SJSA1 (cell line): ENCODE measurements at regions not wholly inside any gene's neighbourhood (a gene's known extent, or its start where the extent isn't known, plus 50 kb on each side); places are given as distances from the start of the nearest gene placed in this dataset.

Source experiments
- DNase-seq, 2 experiments: peaks; one replicate each; pipeline ENCODE4 v3.0.0-alpha.2; 2015 to 2020; ENCODE audit warnings: low spot score in 2 of 2, low read depth in 1 of 2
- H3K27ac ChIP-seq: fragments of 250-450 bp; sonication (Bioruptor Pico); 2 replicates; pipeline ENCODE4 v1.5.1; 2020; ENCODE audit warnings: mild to moderate bottlenecking, moderate library complexity
- H3K27me3 ChIP-seq: fragments of 250-450 bp; sonication (Bioruptor Pico); replicated peaks from 2 replicates; pipeline ENCODE4 v1.5.1; 2020; ENCODE audit warnings: mild to moderate bottlenecking, moderate library complexity
- H3K36me3 ChIP-seq: fragments of 250-450 bp; sonication (Bioruptor Pico); 2 replicates; pipeline ENCODE4 v1.5.1; 2020; ENCODE audit warnings: mild to moderate bottlenecking
- H3K4me1 ChIP-seq: fragments of 250-450 bp; sonication (Bioruptor Pico); replicated peaks from 2 replicates; pipeline ENCODE4 v1.6.1; 2021; ENCODE audit warnings: mild to moderate bottlenecking
- H3K4me3 ChIP-seq: fragments of 250-450 bp; sonication (Bioruptor Pico); 2 replicates; pipeline ENCODE4 v1.5.1; 2020; ENCODE audit warnings: mild to moderate bottlenecking
- H3K9me3 ChIP-seq: fragments of 250-450 bp; sonication (Bioruptor Pico); replicated peaks from 2 replicates; pipeline ENCODE4 v1.5.1; 2020; ENCODE audit warnings: mild to moderate bottlenecking

- peaks cover 2% of the 10 kb centered on the region; the same call in 1 of the 2 replicates for H3K9me3 ChIP-seq
- no peak for DNase-seq
- H3K36me3 ChIP-seq = no peaks in the 10 kb centered on the region
- H3K4me1 ChIP-seq = no peaks in the 10 kb centered on the region
- H3K4me3 ChIP-seq = no peak overlapping the region
- H3K27ac ChIP-seq = no peak overlapping the region
- H3K27me3 ChIP-seq = no peaks in the 10 kb centered on the region
Measured at GRCh38 chr6:15086348-15087158, 159.3 kb upstream of the JARID2 start.

GRCh38 chr6:15087186-15087589 is 158.7 kb upstream of the JARID2 start:
- Histone ChIP-seq H3K36me3 (no peaks in the 10 kb centered on the region), H3K4me3 (no peak overlapping the region)
- DNase-seq = no peak

GRCh38 chr6:15088904-15089568 is 156.8 kb upstream of the JARID2 start:
- DNase-seq = no peak
- H3K4me1 ChIP-seq = no peaks in the 10 kb centered on the region
- H3K27ac ChIP-seq = no peak overlapping the region
- peaks cover 5% of the 10 kb centered on the region for H3K9me3 ChIP-seq
- H3K27me3 ChIP-seq = no peaks in the 10 kb centered on the region
- H3K36me3 ChIP-seq = no peaks in the 10 kb centered on the region
- H3K4me3 ChIP-seq = no peak overlapping the region

More at GRCh38 chr6:15087186-15087589, 158.7 kb upstream of the JARID2 start:
- H3K4me1 ChIP-seq = no peaks in the 10 kb centered on the region
- H3K9me3 ChIP-seq = peaks cover 2% of the 10 kb centered on the region; the same call in 1 of the 2 replicates
- H3K27ac ChIP-seq = no peak overlapping the region
- H3K27me3 ChIP-seq = no peaks in the 10 kb centered on the region

- no peak for DNase-seq
- Histone ChIP-seq H3K27ac (no peak overlapping the region), H3K4me1 (no peaks in the 10 kb centered on the region), H3K36me3 (no peaks in the 10 kb centered on the region), H3K4me3 (no peak overlapping the region), H3K9me3 (peaks cover 5% of the 10 kb centered on the region), H3K27me3 (no peaks in the 10 kb centered on the region)
Measured at GRCh38 chr6:15089569-15090144, 156.2 kb upstream of the JARID2 start.

- Histone ChIP-seq H3K4me1 (no peaks in the 10 kb centered on the region), H3K9me3 (peaks cover 5% of the 10 kb centered on the region), H3K36me3 (no peaks in the 10 kb centered on the region), H3K27me3 (no peaks in the 10 kb centered on the region), H3K27ac (no peak overlapping the region), H3K4me3 (no peak overlapping the region)
- DNase-seq = no peak
Measured at GRCh38 chr6:15090145-15090579, 155.7 kb upstream of the JARID2 start.

GRCh38 chr6:15090745-15091384 is 155.0 kb upstream of the JARID2 start:
- no peak for DNase-seq
- H3K36me3 ChIP-seq = no peaks in the 10 kb centered on the region
- H3K9me3 ChIP-seq = peaks cover 5% of the 10 kb centered on the region
- no peaks in the 10 kb centered on the region for H3K27me3 ChIP-seq
- H3K4me3 ChIP-seq = no peak overlapping the region
- no peak overlapping the region for H3K27ac ChIP-seq
- no peaks in the 10 kb centered on the region for H3K4me1 ChIP-seq

GRCh38 chr6:15096894-15097837 is 148.7 kb upstream of the JARID2 start:
- Histone ChIP-seq H3K9me3 (peaks cover 6% of the 10 kb centered on the region; the same call in 1 of the 2 replicates), H3K27me3 (no peaks in the 10 kb centered on the region), H3K4me1 (no peaks in the 10 kb centered on the region), H3K4me3 (no peak overlapping the region), H3K27ac (no peak overlapping the region), H3K36me3 (no peaks in the 10 kb centered on the region)
- DNase-seq = no peak

GRCh38 chr6:15101130-15101529 is 144.7 kb upstream of the JARID2 start:
- H3K9me3 ChIP-seq = peaks cover 2% of the 10 kb centered on the region; the same call in 1 of the 2 replicates
- no peak for DNase-seq
- H3K4me3 ChIP-seq = no peak overlapping the region
- H3K27me3 ChIP-seq = no peaks in the 10 kb centered on the region
- no peaks in the 10 kb centered on the region for H3K4me1 ChIP-seq
- H3K36me3 ChIP-seq = no peaks in the 10 kb centered on the region
- H3K27ac ChIP-seq = no peak overlapping the region

GRCh38 chr6:15102241-15102640 is 143.6 kb upstream of the JARID2 start:
- Histone ChIP-seq H3K9me3 (peaks cover 1% of the 10 kb centered on the region; the same call in 1 of the 2 replicates), H3K4me3 (no peak overlapping the region), H3K27ac (no peak overlapping the region), H3K36me3 (no peaks in the 10 kb centered on the region), H3K4me1 (no peaks in the 10 kb centered on the region), H3K27me3 (no peaks in the 10 kb centered on the region)
- DNase-seq = no peak

- Histone ChIP-seq H3K4me1 (no peaks in the 10 kb centered on the region), H3K4me3 (no peak overlapping the region), H3K27me3 (no peaks in the 10 kb centered on the region), H3K9me3 (no peaks in the 10 kb centered on the region; the same call in 1 of the 2 replicates), H3K36me3 (no peaks in the 10 kb centered on the region), H3K27ac (no peak overlapping the region)
- DNase-seq = no peak
Measured at GRCh38 chr6:15106958-15107643, 138.8 kb upstream of the JARID2 start.

- Histone ChIP-seq H3K36me3 (no peaks in the 10 kb centered on the region), H3K9me3 (no peaks in the 10 kb centered on the region; the same call in 1 of the 2 replicates), H3K4me3 (no peak overlapping the region), H3K27me3 (no peaks in the 10 kb centered on the region), H3K4me1 (no peaks in the 10 kb centered on the region), H3K27ac (no peak overlapping the region)
- DNase-seq = no peak
Measured at GRCh38 chr6:15107644-15108382, 138.1 kb upstream of the JARID2 start.

GRCh38 chr6:15108383-15108715 is 137.5 kb upstream of the JARID2 start:
- no peak for DNase-seq

More at GRCh38 chr6:15108383-15108715, 137.5 kb upstream of the JARID2 start:
- Histone ChIP-seq H3K27ac (no peak overlapping the region), H3K4me1 (no peaks in the 10 kb centered on the region), H3K4me3 (no peak overlapping the region), H3K27me3 (no peaks in the 10 kb centered on the region), H3K9me3 (no peaks in the 10 kb centered on the region; the same call in 1 of the 2 replicates), H3K36me3 (no peaks in the 10 kb centered on the region)
